ENCODE measurements at regions not wholly inside any gene's neighbourhood (a gene's known extent, or its start where the extent isn't known, plus 50 kb on each side); places are given as distances from the start of the nearest gene placed in this dataset.
"Not testable (repeated sequence)": the region's sequence is repeated elsewhere in the genome, so short reads cannot be mapped to it uniquely, and the experiment has no call there.

DNA sequence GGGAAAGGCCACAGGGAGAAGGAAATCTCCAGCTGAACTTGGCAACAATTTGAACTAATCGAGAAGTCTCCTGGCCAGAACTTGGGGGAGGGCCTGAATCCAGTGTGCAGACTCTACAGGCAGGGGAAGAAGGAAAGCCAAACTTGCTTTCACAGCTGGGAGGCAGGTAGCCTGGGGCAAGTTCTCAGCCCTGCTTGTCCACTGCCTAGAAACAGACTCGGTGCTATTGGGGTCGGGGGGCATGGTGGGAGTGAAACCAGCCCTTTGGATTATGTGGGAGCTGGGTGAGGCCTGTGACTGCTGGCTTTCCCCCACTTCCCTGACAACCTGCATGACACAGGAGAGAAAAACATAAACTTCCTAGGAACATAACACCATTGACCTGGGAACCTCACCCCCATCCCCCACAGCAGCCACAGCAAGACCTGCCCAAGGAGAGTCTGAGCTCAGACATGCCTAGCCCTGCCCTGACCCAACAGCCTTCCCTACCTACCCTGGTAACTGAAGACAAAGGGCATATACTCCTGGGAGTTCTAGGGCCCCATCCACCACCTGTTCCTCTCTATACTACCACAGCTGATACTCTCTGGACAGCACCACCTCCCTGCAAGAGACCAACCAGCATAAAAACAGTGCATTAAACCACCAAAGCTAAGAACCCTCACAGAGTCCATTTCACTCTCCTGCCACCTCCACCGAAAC, 103.7 kb upstream of the MNS1 start:
- no peak for FAIRE-seq
- no peak for DNase-seq (ENCODE audit: low spot score)

DNA sequence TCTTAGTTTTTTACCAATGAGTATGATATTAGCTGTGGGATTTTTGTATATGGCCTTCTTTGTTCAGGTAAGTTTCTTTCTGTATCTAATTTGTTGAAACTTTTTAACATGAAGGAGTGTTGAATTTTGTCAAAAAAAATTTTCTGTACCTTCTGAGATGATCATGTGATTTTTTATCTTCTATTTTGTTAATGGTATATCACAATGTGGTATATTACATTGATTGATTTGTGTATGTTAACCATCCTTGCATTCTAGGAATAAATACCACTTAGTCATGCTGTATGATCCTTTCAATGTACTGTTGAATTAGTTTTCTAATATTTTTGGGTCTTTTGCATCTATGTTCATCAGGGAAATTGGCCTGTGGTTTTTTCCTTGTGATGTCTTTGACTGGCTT, 92.5 kb upstream of the MNS1 start:
- no peak for FAIRE-seq
- DNase-seq (ENCODE audit: low spot score): no peak

DNA sequence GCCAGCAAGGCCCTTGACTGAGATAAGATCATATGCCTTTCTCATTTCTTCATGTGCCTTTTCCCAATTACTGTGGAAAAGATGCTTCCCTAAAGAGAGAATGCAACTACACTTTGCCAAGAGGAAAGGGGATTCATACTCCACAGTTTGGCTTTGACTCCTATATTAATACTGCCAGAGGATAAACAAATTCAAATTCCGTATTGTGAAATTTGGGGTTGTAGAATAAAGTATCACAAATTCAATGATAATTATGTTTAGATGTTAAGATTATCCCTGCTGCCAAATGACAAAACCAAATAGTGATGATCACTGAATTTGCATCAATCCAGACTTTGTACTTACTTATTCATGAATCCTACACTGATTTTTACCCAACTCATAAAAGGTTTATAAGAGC, 88.5 kb upstream of the MNS1 start:
- DNase-seq (ENCODE audit: low spot score): no peak
- FAIRE-seq: no peak

DNA sequence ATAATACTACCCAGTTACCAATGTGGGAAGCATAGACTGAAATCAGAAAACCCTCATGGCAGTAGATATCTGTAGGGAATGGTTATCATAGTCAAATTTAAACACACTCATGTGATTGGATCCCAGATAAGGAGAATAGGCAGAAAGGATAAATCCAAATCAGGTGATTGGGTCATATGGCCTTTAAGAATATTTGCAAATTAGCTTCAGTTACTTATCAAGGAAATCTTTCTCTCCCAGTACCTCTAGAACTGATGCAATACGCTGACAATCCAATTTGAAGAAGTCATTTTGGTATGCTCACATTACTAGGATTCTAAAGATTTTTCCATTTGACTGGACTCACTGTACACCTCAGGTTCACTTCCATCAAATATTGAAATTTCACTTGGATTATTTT, 87.7 kb upstream of the MNS1 start:
- FAIRE-seq (no peak), DNase-seq (ENCODE audit: low spot score) (no peak)

DNA sequence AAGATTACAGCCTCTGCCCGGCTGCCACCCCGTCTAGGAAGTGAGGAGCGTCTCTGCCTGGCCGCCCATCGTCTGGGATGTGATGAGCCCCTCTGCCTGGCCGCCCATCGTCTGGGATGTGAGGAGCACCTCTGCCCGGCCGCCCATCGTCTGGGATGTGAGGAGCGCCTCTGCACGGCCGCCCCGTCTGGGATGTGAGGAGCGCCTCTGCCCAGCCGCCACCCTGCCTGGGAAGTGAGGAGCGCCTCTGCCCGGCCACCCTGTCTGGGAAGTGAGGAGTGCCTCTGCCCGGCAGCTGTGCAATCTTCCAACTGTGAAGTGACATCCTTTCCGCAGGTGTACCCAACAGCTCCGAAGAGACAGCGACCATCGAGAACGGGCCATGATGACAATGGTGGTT, 75.6 kb upstream of the MNS1 start:
- not testable (repeated sequence) for DNase-seq (ENCODE audit: low spot score); FAIRE-seq

DNA sequence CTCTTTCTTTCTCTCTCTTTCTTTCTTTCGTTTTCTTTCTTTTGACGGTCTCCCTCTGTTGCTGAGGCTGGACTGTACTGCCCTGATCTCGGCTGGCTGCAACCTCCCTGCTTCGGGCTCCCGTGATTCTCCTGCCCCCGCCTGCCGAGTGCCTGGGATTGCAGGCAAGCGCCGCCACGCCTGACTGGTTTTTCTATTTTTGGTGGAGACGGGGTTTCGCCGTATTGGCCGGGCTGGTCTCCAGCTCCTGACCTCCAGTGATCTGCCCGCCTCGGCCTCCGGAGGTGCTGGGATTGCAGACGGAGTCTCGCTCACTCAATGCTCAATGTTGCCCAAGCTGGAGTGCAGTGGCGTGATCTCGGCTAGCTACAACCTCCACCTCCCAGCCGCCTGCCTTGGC, 75.2 kb upstream of the MNS1 start:
- DNase-seq (ENCODE audit: low spot score); FAIRE-seq: not testable (repeated sequence)

DNA sequence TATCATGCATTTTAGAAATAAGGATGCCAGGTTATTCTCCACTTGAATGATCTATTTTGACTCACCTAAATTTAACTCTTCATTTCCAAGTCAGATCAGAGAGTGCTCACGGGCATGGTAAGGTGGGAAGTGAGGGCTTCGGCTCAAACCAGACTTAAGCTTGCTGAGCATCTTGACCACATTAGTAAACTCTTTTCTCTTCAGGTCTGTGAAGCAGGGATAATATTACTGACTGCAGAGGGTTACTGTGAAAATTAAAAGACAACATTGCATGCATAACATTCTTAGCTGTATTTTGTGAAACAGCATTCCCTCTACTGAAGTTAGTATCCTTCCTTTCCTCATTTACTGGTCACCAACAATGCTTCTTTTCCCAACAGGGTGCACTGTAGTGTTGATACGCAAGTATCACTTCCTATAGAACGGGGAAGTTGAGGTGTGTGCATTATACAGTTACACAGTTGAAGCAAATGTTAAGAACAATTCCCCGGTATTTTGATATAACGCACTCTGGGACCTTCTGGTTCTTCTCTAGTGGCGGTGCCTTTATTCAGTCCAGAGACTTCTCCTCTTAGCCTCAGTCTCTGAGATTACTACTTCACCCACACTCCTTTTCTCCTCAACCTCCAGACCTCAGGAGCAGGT, 74.1 kb upstream of the MNS1 start:
- DNase-seq (ENCODE audit: low spot score): no peak
- no peak for FAIRE-seq

DNA sequence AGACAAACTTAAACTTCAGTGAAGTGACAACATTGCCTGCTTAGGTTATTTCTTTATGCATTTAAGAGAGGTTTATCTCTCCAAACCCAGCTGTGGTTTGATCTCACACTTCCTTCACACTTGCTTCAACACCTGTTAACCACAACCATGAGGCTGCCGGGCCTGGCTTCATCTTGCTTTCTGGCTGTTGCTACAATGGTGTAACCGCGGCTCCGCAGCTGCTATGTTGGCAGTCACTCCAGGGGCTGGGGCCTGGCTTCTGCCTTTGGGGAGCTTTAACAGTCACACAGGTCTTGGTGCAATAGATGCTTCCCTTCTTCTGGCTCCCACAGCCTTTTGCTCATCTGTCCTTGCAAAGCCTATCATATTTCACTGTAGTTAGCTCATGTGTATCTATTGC, 72.9 kb upstream of the MNS1 start:
- DNase-seq (ENCODE audit: low spot score) (no peak), FAIRE-seq (no peak)

DNA sequence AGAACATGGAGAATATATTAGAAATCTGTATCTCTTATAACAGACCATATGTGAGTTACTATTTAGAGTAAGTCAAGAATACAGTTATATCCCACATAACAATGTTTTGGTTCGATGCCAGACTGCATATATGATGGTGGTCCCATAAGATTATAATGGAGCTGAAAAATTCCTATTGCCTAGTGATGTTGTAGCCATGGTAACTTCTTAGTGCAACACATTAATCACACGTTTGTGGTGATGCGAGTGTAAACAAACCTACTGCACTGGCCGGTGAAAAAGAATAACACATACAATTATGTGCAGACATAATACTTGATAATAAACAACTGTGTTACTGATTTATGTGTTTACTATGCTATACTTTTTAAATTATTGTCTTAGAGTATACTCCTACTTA, 69.8 kb upstream of the MNS1 start:
- DNase-seq (ENCODE audit: low spot score): no peak
- no peak for FAIRE-seq

DNA sequence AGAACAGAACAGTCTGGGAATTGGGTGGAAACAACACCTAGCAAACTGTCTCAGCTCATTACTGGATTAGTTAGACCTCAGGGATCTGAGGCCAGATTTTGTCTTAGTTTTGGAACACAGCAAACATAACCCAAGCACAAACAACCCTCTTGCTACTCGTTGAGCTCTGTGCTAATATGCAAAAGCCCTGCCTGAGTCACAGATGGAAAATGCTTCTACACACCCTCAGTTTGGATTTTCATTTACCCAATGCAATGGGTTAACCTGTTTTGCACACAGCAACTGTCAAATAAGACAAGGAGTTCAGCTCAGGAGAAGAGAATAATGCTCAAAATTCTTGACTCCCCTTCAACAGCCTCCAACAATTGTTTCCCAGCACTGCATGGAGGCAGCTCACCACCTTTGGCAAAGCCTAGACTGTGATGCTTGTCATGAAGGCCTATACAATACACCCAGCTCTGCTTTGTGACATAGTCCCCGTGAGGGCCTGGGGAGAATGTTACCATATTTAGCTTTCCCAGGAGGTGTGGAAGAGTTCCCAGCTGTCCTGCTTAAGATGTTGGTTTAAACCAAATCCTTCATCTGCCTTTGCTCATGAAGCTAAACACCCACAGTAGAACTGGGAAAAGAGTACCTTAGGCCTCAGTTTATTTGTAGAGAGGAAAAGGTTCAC, 68.9 kb upstream of the MNS1 start:
- DNase-seq (ENCODE audit: low spot score): no peak
- FAIRE-seq: no peak

DNA sequence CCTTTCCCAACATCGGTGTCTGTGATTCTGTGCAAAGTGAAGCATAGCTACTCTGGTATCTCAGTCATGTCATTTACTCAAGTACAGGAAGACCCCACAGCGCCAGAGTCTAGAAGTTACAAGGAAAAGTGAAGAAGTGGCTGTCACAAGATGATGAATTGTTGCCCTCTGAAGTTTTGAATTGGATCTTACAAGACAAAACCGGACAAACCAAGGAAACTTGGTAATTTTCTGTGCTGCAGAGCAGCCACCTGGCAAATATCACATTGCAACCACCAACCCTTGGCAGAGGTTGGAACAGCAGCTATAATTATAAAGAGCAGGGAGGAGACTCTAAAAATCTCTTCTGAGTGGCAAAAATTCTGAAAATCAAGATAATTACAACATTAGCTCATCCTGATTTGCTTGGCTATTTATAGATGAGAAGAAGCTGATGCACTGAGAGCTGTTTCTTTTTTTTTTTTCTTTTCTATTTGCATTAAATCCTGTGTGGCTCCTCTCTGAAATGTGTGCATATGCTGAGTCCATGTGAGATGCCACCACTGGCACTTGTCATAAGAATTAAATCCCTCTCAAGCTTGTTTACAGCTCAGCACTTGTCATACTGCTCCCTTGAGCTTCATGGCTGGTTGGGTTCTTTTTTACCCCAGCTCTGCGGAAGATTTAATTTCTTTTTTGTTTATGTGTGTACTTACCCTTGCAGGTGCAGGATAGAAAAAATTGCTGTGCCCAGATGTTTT, 68.0 kb upstream of the MNS1 start:
- FAIRE-seq: no peak

DNA sequence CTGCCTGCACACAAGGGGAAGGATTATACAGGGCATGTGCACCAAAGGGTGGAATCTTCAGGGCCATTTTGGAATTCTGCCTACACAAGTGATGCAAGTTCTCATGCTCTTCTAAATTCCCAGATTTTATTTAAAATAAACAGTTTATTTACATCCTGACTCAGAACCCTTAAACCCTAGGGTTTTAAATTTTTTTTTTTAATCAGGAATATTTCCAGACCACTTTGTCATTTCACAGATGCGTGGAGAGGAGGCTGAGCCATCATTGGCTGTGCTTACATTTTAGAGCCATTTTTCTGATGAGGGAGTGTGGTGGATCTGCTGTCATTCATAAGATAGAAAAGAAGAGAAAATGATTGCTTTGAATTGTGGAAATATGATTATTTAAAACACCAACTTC, 65.2 kb upstream of the MNS1 start:
- DNase-seq (ENCODE audit: low spot score): no peak
- no peak for FAIRE-seq

More for the DNA sequence above, 68.0 kb upstream of the MNS1 start:
- no peak for DNase-seq (ENCODE audit: low spot score)

DNA sequence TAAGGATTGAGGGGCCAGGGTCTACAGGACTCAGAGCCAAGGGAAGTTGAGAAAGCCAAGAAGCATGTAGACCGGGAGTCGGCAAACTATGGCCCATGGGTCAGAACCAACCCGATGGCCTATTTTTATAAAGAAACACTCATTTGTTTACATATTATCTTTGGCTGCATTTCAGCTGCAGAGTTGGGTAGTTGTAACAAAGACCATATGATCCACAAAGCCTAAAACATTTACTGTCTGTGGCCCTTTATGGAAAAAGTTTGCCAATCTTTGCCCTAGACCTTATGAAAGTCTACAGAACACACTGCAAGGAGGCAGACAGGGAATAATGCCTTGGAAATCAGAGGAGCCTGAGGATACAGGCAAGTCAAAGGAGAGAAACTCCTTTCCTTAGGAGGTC, 63.2 kb upstream of the MNS1 start:
- FAIRE-seq: no peak
- DNase-seq (ENCODE audit: low spot score): no peak

DNA sequence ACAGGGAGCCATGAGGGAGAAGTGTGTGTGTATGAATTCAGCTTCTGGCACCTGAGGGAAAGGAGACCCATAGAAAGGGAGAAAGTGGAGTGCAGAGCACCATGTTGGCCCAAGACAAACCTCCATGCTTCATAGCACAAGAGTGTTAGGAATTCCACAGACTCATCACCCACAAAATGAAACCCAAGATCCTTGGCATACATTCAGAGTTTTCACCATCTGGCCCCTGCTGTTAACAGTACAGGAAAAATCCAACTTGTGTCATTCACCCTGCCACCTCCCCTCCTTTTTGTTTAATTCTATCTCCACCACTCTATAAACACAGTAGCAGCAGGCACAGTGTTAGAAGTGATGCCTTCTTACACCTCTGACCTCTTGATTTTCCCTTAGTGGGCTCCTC, 60.0 kb upstream of the MNS1 start:
- peak; percentile 64 for DNase-seq (ENCODE audit: low spot score)
- peak; percentile 86 for FAIRE-seq

DNA sequence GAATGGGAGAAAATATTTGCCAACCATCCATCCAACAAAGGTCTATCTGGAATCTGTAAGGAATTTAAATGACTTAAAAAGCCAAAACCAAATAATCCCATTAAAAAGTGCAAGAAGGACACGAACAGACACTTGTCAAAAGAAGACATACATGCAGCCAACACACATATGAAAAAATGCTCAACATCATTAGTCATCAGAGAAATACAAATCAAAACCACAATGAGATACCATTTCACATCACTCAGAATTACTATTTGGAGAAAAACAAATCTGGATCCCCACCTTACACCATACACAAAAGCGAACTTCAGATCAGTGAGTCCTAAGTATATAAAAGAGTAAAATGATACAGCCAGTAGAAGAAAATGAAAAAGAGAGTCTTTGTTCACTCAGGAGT, 58.6 kb upstream of the MNS1 start:
- DNase-seq (ENCODE audit: low spot score) (no peak), FAIRE-seq (peak; percentile 38)

DNA sequence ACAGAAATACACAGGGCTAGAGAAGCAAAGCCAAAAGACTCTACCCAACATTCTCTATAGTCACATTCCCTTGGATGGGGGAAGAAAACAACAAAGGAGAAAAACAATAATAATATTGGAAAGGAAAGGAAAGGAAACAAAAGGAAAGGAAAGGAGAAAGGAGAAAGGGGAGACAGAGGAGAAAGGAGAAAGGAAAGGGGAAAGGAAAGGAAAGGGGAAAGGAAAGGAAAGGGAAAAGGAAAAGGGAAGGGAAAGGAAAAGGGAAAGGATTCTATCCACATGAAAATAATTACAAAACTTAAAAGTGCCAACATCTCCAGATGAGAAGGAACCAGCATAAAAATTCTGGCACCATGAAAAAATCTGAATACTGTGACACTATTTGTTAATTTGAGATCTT, 54.1 kb upstream of the MNS1 start:
- no peak for DNase-seq (ENCODE audit: low spot score)
- FAIRE-seq: no peak

All from RCC 7860 (cell line).